ENCODE measurements at regions not wholly inside any gene's neighbourhood (a gene's known extent, or its start where the extent isn't known, plus 50 kb on each side); places are given as distances from the start of the nearest gene placed in this dataset.
A peak's percentile ranks its signal among the peaks of the same experiment; 100 is the strongest.

- POLR2A ChIA-PET: interaction anchor here (0.6 kb wide), 1 partner anchor 27 kb away, joined by 3 read pairs; no protein-coding TSS in a partner anchor
- Mint-ChIP-seq H3K27ac (ENCODE audit: low read depth, unreplicated experiment) (no peak overlapping the region), H3K27me3 (ENCODE audit: insufficient read depth, unreplicated experiment) (no peaks in the 10 kb centered on the region), H3K9me3 (ENCODE audit: unreplicated experiment) (no peaks in the 10 kb centered on the region), H3K4me3 (ENCODE audit: unreplicated experiment) (no peak overlapping the region), H3K4me1 (ENCODE audit: insufficient read depth, unreplicated experiment) (peaks cover 26% of the 10 kb centered on the region), H3K36me3 (ENCODE audit: insufficient read depth, unreplicated experiment) (no peaks in the 10 kb centered on the region)
- CTCF ChIA-PET: interaction anchor here (0.6 to 1.1 kb wide), 2 partner anchors 27 to 636 kb away, joined by 4 read pairs; no protein-coding TSS in a partner anchor
- DNase-seq (ENCODE audit: unreplicated experiment): no peak
- TF ChIP-seq CTCF (IDR thresholded peaks at IDR 0.05; ENCODE audit: unreplicated experiment): no peak
- no TSS peak for BruUV-seq (replicated peaks)
- intact Hi-C loops (cut with micrococcal nuclease): loop anchor here (1.0 kb wide), 1 partner anchor 115 kb away; no protein-coding TSS in a partner anchor
Observed at GRCh38 chr11:131037873-131038272, 121.6 kb upstream of the SNX19 start.

- Mint-ChIP-seq H3K4me1 (ENCODE audit: insufficient read depth, unreplicated experiment) (peaks cover 18% of the 10 kb centered on the region), H3K4me3 (ENCODE audit: unreplicated experiment) (no peak overlapping the region), H3K27ac (ENCODE audit: low read depth, unreplicated experiment) (no peak overlapping the region), H3K27me3 (ENCODE audit: insufficient read depth, unreplicated experiment) (no peaks in the 10 kb centered on the region), H3K9me3 (ENCODE audit: unreplicated experiment) (no peaks in the 10 kb centered on the region), H3K36me3 (ENCODE audit: insufficient read depth, unreplicated experiment) (no peaks in the 10 kb centered on the region)
- peak; percentile 9 for TF ChIP-seq CTCF (IDR thresholded peaks at IDR 0.05; ENCODE audit: unreplicated experiment)
- intact Hi-C loops (cut with micrococcal nuclease): loop anchor here (1.0 kb wide), 1 partner anchor 115 kb away; no protein-coding TSS in a partner anchor
- DNase-seq (ENCODE audit: unreplicated experiment): peak; percentile 56
- no TSS peak for BruUV-seq (replicated peaks)
- CTCF ChIA-PET: interaction anchor here (0.6 to 1.1 kb wide), 3 partner anchors 196 to 636 kb away, joined by 3 to 4 read pairs (median 4); no protein-coding TSS in a partner anchor
- POLR2A ChIA-PET: no interaction called here
Observed at GRCh38 chr11:131038597-131038996, 122.3 kb upstream of the SNX19 start.

- peaks cover under 1% of the 10 kb centered on the region for H3K9me3 Mint-ChIP-seq (ENCODE audit: unreplicated experiment)
- H3K36me3 Mint-ChIP-seq (ENCODE audit: insufficient read depth, unreplicated experiment): no peaks in the 10 kb centered on the region
- H3K27ac Mint-ChIP-seq (ENCODE audit: low read depth, unreplicated experiment): no peak overlapping the region
- TF ChIP-seq CTCF (IDR thresholded peaks at IDR 0.05; ENCODE audit: unreplicated experiment): no peak
- DNase-seq (ENCODE audit: unreplicated experiment): peak; percentile 39
- ChIA-PET CTCF (interaction anchor here (0.7 kb wide), 1 partner anchor 10 kb away, joined by 3 read pairs; no protein-coding TSS in a partner anchor), POLR2A (no interaction called here)
- H3K27me3 Mint-ChIP-seq (ENCODE audit: insufficient read depth, unreplicated experiment): no peaks in the 10 kb centered on the region
- intact Hi-C loops (cut with micrococcal nuclease): no loop called here
- H3K4me1 Mint-ChIP-seq (ENCODE audit: insufficient read depth, unreplicated experiment): peaks cover 15% of the 10 kb centered on the region
- no TSS peak for BruUV-seq (replicated peaks)
- H3K4me3 Mint-ChIP-seq (ENCODE audit: unreplicated experiment): no peak overlapping the region
Observed at GRCh38 chr11:131041331-131042040, 125.2 kb upstream of the SNX19 start.

GRCh38 chr11:131042041-131042390 is 125.7 kb upstream of the SNX19 start:
- Mint-ChIP-seq H3K4me1 (ENCODE audit: insufficient read depth, unreplicated experiment) (peaks cover 15% of the 10 kb centered on the region), H3K27ac (ENCODE audit: low read depth, unreplicated experiment) (no peak overlapping the region), H3K36me3 (ENCODE audit: insufficient read depth, unreplicated experiment) (no peaks in the 10 kb centered on the region), H3K9me3 (ENCODE audit: unreplicated experiment) (peaks cover 6% of the 10 kb centered on the region), H3K4me3 (ENCODE audit: unreplicated experiment) (no peak overlapping the region), H3K27me3 (ENCODE audit: insufficient read depth, unreplicated experiment) (no peaks in the 10 kb centered on the region)
- CTCF ChIA-PET: interaction anchor here (0.7 kb wide), 1 partner anchor 23 kb away, joined by 3 read pairs; no protein-coding TSS in a partner anchor
- POLR2A ChIA-PET: interaction anchor here (0.7 kb wide), 1 partner anchor 9 kb away, joined by 3 read pairs; no protein-coding TSS in a partner anchor
- no peak for TF ChIP-seq CTCF (IDR thresholded peaks at IDR 0.05; ENCODE audit: unreplicated experiment)
- intact Hi-C loops (cut with micrococcal nuclease): no loop called here
- BruUV-seq (replicated peaks): no TSS peak
- DNase-seq (ENCODE audit: unreplicated experiment): no peak

Data from MCF 10A (cell line).